ENCODE measurements at regions not wholly inside any gene's neighbourhood (a gene's known extent, or its start where the extent isn't known, plus 50 kb on each side); places are given as distances from the start of the nearest gene placed in this dataset.
A peak's percentile ranks its signal among the peaks of the same experiment; 100 is the strongest.

DNA sequence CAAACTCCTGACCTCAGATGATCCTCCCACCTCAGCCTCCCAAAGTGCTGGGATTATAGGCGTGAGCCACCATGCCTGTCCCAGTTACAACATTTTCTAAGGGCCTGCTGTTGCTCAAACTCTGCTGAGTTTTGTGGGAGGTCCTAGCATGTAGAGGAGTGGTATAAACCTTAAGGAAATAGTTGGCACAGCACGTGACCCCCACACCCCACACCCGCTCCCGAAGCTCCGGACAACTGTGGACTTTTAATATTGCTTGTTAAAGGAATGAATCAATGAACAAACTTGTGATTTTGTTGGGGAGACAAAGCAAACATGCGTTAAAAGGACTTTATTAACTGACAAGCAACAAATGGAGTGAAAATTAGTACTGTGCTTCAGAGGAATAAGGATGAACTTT lies 137.8 kb upstream of the GATA6 start:
- in situ Hi-C loops (cut with HindIII; ENCODE audit: low pct_unique_long_range_greater_than_20kb, low sequenced_read_pairs) = no loop called here
- no peak for TF ChIP-seq JUND (IDR thresholded peaks at IDR 0.05; ENCODE audit: low read depth)
- DNase-seq (ENCODE audit: low read depth in 1 of 2, low spot score in 1 of 2) = no peak

DNA sequence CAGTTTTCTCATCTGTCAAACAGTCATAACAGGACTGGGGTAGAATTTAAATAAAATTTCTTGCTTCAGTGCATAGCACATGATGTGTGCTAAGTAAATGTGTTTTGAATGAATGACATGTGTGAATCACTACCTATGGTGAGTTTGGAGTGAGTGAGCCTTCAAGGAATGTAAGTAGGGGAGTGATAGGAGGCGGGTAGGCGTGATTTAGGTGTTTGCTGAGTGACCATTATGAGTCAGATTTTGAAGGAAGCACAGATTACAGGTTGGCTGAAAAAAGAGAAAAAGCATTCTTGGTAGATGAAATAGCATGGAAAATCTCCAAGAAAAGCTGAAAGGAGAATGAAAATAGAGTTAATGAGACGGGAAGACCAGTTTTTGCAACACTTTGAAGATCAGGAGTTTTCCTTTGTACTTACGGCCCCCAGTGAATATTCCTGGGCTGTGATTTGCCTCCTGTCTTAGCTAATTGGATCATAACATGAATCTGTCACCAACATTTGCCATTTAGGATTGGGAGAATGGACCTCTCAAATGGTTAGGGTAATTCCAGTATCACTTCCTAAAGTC lies 136.9 kb upstream of the GATA6 start:
- no peak for TF ChIP-seq JUND (IDR thresholded peaks at IDR 0.05; ENCODE audit: low read depth)
- DNase-seq (ENCODE audit: low read depth in 1 of 2, low spot score in 1 of 2) = peak in 1 of 2 experiments; percentile 27
- in situ Hi-C loops (cut with HindIII; ENCODE audit: low pct_unique_long_range_greater_than_20kb, low sequenced_read_pairs) = no loop called here

DNA sequence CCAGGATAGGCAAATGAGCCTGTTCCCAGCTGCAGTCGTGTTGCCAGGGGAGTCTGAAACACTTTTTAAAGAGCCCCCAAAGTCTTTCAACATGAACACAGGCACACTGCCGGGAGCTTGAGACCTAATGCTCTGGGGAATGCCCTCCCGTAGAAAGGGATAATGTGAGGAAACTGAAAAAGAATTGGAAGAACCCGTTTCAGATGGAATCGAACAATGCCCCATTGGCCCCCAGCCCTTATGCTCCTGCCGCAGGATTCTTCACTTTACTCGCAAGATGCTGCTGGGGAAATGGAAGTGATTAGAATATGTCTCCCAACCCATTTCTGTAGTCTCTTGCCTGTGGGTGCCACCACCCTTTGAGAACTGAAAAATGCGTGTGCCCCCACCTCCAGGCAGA lies 136.3 kb upstream of the GATA6 start:
- no peak for TF ChIP-seq JUND (IDR thresholded peaks at IDR 0.05; ENCODE audit: low read depth)
- no peak for DNase-seq (ENCODE audit: low read depth in 1 of 2, low spot score in 1 of 2)
- in situ Hi-C loops (cut with HindIII; ENCODE audit: low pct_unique_long_range_greater_than_20kb, low sequenced_read_pairs) = no loop called here

DNA sequence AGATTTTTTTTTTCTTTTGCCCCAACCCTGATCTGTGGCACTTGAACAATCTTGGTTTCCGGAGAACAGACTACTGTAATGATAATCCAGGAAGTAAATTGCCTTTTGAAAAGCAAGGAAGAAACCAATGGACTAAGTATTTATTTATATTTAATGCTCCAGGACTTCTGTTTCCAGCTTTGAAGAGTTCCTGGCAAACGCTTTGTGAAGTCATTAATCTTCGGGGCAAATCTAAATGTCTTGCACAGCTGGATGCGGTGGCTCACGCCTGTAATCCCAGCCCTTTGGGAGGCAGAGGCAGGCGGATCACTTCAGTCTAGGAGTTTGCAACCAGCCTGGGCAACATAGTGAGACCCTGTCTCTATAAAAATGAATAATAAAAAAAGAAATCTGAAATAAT lies 135.1 kb upstream of the GATA6 start:
- in situ Hi-C loops (cut with HindIII; ENCODE audit: low pct_unique_long_range_greater_than_20kb, low sequenced_read_pairs) = no loop called here
- no peak for TF ChIP-seq JUND (IDR thresholded peaks at IDR 0.05; ENCODE audit: low read depth)
- no peak for DNase-seq (ENCODE audit: low read depth in 1 of 2, low spot score in 1 of 2)

DNA sequence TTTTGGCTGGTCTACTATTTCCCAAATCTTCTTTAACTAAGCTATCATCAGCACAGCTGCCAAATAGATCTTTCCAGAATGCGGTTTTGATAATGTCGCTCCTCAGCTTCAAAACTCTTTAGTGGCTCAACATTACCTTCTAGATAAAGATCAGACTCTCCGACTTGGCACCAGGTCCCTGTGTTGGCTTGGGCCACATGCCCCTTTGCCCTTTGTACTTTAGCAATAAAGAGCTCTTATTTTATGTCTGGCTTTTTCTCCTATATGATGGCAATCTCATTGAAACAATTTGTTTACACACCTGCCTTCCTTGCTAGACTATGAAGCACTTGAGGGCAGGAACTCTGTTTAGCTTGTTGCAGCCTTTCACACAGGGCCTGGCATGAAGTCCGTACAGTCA lies 128.9 kb upstream of the GATA6 start:
- in situ Hi-C loops (cut with HindIII; ENCODE audit: low pct_unique_long_range_greater_than_20kb, low sequenced_read_pairs) = no loop called here
- TF ChIP-seq JUND (IDR thresholded peaks at IDR 0.05; ENCODE audit: low read depth) = no peak

DNA sequence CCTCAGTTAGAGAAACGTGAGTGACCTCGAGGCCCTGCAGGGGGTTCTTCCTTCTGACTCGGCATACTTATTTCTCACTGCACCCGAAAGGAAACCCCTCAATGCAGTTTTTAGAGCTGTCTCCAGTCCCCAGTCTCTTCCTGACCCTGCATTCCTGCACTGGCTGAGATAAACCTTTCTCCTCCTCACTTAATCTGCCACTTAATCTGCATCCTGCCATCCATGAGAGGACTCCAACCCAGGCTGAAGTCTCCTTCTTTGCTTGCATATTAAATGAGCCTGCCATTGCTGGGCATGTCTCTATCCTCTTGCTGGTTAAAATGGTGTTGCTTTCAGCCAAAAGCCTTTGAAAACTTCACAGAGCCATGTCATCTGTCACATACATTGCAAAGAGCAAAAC lies 125.6 kb upstream of the GATA6 start:
- no peak for TF ChIP-seq JUND (IDR thresholded peaks at IDR 0.05; ENCODE audit: low read depth)
- no peak for DNase-seq (ENCODE audit: low read depth in 1 of 2, low spot score in 1 of 2)
- in situ Hi-C loops (cut with HindIII; ENCODE audit: low pct_unique_long_range_greater_than_20kb, low sequenced_read_pairs) = no loop called here

More for the DNA sequence above, 128.9 kb upstream of the GATA6 start:
- DNase-seq (ENCODE audit: low read depth in 1 of 2, low spot score in 1 of 2) = peak in 1 of 2 experiments; percentile 45

DNA sequence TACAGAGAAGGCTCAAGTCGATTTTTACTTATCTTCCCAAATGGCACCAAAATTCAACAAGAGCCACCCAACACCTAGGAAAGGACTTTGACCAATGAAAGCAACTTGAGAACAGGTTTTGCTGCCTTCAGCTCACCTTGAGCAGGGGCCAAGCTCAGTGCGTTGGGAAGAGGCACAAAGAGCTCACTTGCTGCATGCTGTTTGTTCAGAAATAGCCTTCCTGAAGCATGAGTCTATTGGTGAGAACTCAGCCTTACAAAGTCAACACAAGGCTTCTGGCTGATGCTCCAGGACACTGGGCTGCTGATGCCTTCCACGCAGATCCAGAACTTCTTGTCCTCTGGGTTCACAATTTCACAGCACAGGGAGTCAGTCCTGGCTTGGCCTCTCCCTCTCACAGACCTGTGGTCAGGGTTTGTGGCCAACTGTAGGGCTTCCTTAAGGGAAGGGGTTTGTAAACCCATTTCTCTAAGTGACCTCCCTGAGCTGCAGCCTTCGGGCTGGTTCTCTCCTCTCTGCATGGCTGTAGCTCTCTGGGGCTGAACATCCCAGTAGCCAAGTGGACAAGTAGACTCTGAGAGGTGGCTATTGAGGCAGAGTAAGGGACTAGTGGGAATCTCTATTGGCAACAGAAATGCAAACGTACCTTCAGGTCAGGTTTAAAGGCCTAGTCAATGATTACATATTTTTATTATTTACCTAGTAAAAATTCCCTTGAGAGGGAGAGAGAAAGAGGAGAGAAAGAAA lies 124.7 kb upstream of the GATA6 start:
- in situ Hi-C loops (cut with HindIII; ENCODE audit: low pct_unique_long_range_greater_than_20kb, low sequenced_read_pairs) = no loop called here
- no peak for TF ChIP-seq JUND (IDR thresholded peaks at IDR 0.05; ENCODE audit: low read depth)
- peak in 1 of 2 experiments; percentile 85 for DNase-seq (ENCODE audit: low read depth in 1 of 2, low spot score in 1 of 2)

DNA sequence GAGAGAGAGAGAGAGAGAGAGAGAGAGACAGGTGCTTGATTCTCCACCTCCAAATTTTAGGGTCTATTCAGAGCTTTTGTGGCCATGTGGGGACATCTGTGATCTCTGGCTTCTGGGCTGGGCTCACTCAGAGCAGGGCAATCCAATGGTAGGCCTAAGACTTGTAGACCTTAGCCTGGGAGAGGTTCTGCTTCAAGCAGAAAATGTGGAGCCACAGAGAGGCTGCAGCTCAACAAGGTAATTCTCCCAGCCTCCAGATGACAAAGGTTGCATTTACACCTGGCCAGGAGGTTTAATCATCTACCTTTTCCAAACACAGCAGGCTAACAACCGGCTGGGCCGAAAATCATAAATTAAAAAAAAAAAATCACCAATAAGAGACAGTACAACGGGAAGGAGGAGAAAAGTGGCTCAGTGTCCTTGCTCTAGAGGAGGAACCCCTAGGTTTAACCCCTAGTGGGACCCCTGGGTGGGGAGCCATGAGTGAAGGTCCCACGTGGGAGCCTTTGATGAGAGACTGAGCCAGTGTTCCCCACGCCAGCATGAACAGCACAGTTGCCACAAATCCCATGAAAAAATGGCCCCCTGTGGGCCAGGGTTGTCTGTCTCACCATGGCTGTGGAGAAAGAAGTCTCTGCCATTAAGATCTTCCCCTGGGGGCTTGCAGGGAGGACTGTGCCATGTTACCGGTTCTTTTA lies 124.0 kb upstream of the GATA6 start:
- no peak for TF ChIP-seq JUND (IDR thresholded peaks at IDR 0.05; ENCODE audit: low read depth)
- DNase-seq (ENCODE audit: low read depth in 1 of 2, low spot score in 1 of 2) = no peak
- in situ Hi-C loops (cut with HindIII; ENCODE audit: low pct_unique_long_range_greater_than_20kb, low sequenced_read_pairs) = no loop called here

DNA sequence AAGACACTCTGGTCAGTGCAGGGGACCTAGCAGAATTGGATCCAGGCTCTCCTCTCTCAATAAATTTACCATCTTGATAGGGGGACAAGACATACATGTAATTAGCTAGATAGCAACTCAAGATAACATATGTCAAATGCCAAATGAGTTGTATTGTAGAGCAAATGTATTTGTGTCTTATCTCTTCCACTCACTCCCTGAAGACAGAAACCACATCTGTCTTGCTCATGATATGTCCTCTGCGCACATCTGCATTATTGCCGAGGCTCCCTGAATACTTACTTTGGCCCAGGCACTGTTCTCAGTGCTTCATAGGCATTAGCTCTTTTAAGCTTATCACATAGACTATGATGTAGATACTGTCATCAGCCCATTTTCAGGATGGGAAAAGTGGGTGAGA lies 122.9 kb upstream of the GATA6 start:
- DNase-seq (ENCODE audit: low read depth in 1 of 2, low spot score in 1 of 2) = no peak
- in situ Hi-C loops (cut with HindIII; ENCODE audit: low pct_unique_long_range_greater_than_20kb, low sequenced_read_pairs) = no loop called here
- no peak for TF ChIP-seq JUND (IDR thresholded peaks at IDR 0.05; ENCODE audit: low read depth)

DNA sequence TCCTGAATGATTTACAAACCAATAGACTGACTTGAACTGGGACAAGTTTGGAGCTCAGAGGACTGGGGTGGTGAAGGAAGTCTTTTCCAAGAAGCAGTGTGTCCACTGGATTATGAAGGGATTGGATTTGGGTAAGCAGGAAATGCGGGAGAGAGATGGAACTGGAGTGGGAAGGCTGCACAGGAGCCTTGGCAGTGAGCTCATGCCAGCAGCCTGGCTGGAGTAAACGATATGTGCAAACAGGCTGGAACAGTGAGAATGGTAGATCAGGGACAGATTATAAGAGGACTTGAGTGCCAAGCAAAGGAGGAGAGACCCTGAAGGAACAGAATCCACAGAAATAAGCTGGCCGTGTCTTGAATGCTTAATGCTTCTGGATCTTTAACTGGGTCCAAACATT lies 121.9 kb upstream of the GATA6 start:
- no peak for TF ChIP-seq JUND (IDR thresholded peaks at IDR 0.05; ENCODE audit: low read depth)
- DNase-seq (ENCODE audit: low read depth in 1 of 2, low spot score in 1 of 2) = peak in 1 of 2 experiments; percentile 57
- in situ Hi-C loops (cut with HindIII; ENCODE audit: low pct_unique_long_range_greater_than_20kb, low sequenced_read_pairs) = no loop called here

DNA sequence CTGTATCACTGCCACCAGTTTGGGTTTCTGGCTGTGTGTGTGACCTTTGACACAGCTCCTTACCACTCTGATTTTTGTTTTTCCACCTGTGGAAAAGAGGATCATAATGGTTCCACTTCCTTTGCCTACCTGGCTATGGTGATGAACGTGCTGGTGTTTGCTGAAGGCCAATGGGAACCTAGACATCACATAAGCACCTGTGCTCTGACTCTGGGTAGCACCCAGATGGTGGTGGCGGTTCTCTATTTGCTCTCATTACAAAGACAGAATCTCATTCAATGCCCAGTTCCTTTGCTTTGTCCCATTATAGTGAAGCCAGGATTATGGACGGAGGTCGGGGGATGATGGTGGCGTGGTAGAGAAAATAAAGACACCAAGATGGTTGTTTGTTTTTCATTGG lies 121.2 kb upstream of the GATA6 start:
- in situ Hi-C loops (cut with HindIII; ENCODE audit: low pct_unique_long_range_greater_than_20kb, low sequenced_read_pairs) = no loop called here
- no peak for TF ChIP-seq JUND (IDR thresholded peaks at IDR 0.05; ENCODE audit: low read depth)
- no peak for DNase-seq (ENCODE audit: low read depth in 1 of 2, low spot score in 1 of 2)

DNA sequence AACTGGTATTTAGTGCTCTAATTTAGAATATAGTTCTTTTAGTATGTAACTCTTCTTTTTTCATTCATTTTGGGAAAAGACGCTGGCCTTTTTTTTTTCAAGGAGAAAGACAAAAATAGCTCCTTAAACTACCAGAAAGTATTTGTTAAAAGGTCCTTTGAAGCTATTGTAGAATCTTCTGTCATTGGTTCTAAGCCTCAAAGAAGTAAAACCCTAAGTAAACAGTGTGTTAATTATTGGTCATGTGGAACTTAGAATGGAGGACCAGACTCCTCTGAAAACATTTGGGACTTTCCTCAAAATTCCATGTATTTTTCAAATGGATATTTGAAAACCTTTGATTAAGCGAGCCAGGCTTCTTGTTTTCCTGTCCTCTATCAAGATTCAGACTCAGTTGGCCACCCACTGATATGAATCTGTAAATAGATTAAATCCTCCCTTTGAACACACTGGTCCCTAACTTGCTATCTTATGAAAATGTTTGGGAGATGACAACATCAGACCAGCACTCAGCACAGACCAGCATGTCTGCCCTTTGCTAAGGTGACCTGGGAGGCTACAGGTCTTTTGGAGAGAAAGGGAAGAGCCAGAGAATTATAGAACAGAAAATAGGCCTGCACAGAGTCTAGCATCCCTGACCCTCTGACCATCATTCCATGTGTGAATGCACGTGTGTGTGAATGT lies 120.3 kb upstream of the GATA6 start:
- in situ Hi-C loops (cut with HindIII; ENCODE audit: low pct_unique_long_range_greater_than_20kb, low sequenced_read_pairs) = no loop called here
- DNase-seq (ENCODE audit: low read depth in 1 of 2, low spot score in 1 of 2) = no peak
- TF ChIP-seq JUND (IDR thresholded peaks at IDR 0.05; ENCODE audit: low read depth) = no peak
